Thyroid gland (tissue), 4 donors: ENCODE measurements at regions not wholly inside any gene's neighbourhood (a gene's known extent, or its start where the extent isn't known, plus 50 kb on each side); places are given as distances from the start of the nearest gene placed in this dataset.

Source experiments
- DNase-seq, 2 donors: peaks; one replicate each; pipeline ENCODE4 v3.0.0-alpha.2; 2019
- H3K27ac ChIP-seq, 3 donors: fragments of 200-600 bp; sonication (generic); 1 replicate in 2 of 3; 2 replicates in 1 of 3; pipeline ENCODE4 v1.5.1; 2016 to 2019; ENCODE audit warnings: mild to moderate bottlenecking in 1 of 3, moderate library complexity in 1 of 3
- H3K27me3 ChIP-seq: fragments of 200-600 bp; sonication (generic); one replicate; pipeline ENCODE4 v1.5.1; 2019
- H3K36me3 ChIP-seq, 2 donors: fragments of 200-600 bp; sonication (generic); one replicate each; pipeline ENCODE4 v1.5.1; 2016 to 2019
- H3K4me1 ChIP-seq, 2 donors: fragments of 200-600 bp; sonication (generic); one replicate each; pipeline ENCODE4 v1.5.1; 2017 to 2019
- H3K4me3 ChIP-seq, 3 donors: fragments of 200-600 bp; sonication (generic); replicated peaks in 1 of 3; 1 replicate in 2 of 3; 2 replicates in 1 of 3; pipeline ENCODE4 v1.5.1; 2016; ENCODE audit warnings: mild to moderate bottlenecking in 1 of 3
- H3K9me3 ChIP-seq: fragments of 200-600 bp; sonication (generic); one replicate; pipeline ENCODE4 v1.5.1; 2017
- CTCF ChIP-seq, 6 experiments: fragments of 200-600 bp in 3 of 6; fragments of 450-650 bp in 3 of 6; sonication (generic) in 3 of 6; IDR thresholded peaks; one replicate each; pipeline ENCODE4 v1.5.1; 2016 to 2019; ENCODE audit warnings: antibody characterized with exemption in 6 of 6, mild to moderate bottlenecking in 2 of 6, inconsistent platforms in 1 of 6, moderate library complexity in 1 of 6
- POLR2A ChIP-seq, 2 donors: fragments of 450-650 bp; IDR thresholded peaks; one replicate each; pipeline ENCODE4 v1.6.1; 2017; ENCODE audit warnings: antibody characterized with exemption in 2 of 2, mild to moderate bottlenecking in 2 of 2, moderate library complexity in 1 of 2
- WGBS, 2 donors: methylation state at CpG; one replicate each; pipeline ENCODE4 v1.1.5; 2017; 5-methylcytosine and 5-hydroxymethylcytosine counted together
- intact Hi-C: fragments of 100-400 bp; cut with DNase I; formaldehyde crosslinking; loops from one replicate; pipeline ENCODE4 v1.15.1; 2023

GRCh38 chr10:130931256-130931655 is 380.3 kb downstream of the TCERG1L start:
- 69 to 80% methylated on average over 7 of the region's 7 CpGs for WGBS, 2 donors
- TF ChIP-seq POLR2A (IDR thresholded peaks at IDR 0.05) (no peak), CTCF (IDR thresholded peaks at IDR 0.05) (no peak)
- Histone ChIP-seq H3K27ac (no peak overlapping the region), H3K9me3 (no peaks in the 10 kb centered on the region), H3K36me3 (no peaks in the 10 kb centered on the region), H3K4me3 (no peak overlapping the region), H3K4me1 (peaks cover 0 to 12% of the 10 kb centered on the region in 2 donors), H3K27me3 (no peaks in the 10 kb centered on the region)
- intact Hi-C loops, result no loop called here
- no peak for DNase-seq

DNA sequence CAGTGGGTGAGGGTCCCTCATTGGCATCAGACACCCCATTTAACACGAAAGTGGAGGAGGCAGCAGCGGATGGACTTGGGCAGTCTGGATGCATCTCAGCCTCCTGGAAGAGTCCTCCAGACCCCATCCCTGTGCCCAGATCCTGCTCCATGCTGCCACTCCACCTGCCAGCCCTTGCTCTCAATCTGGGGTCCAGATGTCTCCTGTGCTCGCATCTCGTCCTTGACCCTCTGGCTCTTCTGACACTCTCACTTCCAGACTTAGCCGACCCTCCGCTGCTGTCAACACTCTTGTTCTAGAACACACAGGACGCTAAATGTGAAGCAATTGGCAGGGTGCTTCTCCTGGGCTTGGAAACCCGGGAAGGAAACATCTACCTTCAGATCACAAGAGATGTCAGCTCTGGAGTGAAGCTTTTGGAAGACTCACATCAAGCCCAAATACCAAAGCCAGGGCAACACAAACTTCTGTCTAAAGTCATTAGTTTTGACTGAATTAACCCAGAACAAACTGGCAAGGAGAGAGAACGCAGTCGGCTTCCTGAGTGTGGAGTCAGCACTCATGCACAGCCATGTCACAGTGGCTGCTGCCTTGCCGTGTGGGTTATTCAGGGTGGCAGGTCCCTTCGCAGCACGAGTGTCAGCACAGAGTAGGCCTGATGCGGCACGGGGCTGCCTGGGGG is 379.1 kb downstream of the TCERG1L start:
- Histone ChIP-seq H3K4me3 (no peak overlapping the region), H3K27me3 (no peaks in the 10 kb centered on the region), H3K27ac (no peak overlapping the region), H3K9me3 (no peaks in the 10 kb centered on the region), H3K4me1 (peaks cover 0 to 12% of the 10 kb centered on the region in 2 donors), H3K36me3 (no peaks in the 10 kb centered on the region)
- no peak for DNase-seq
- TF ChIP-seq POLR2A (IDR thresholded peaks at IDR 0.05) (no peak), CTCF (IDR thresholded peaks at IDR 0.05) (no peak)
- 83 to 87% methylated on average over 15 of the region's 15 CpGs for WGBS, 2 donors
- intact Hi-C loops, result no loop called here

DNA sequence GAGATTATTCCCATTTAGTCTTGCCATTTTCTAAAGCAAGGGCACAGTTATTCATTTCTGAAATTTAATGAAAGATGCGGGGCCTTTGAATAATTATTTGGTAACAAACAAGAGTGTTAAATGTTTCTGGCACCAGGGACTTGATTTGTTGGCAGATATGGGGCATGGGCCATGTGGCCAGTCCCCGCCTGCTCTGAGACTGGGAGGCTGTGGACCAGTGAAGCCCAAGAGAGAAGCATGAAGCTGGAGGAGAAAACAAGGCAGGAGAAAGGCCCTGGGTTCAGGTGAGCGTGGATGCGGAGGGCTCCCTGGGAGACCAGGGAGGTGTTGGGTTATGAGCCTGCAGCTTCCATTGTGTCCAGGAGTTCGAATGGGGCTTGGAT is 378.5 kb downstream of the TCERG1L start:
- Histone ChIP-seq H3K36me3 (no peaks in the 10 kb centered on the region), H3K4me1 (peaks cover 0 to 12% of the 10 kb centered on the region in 2 donors), H3K4me3 (no peak overlapping the region), H3K27ac (no peak overlapping the region), H3K27me3 (no peaks in the 10 kb centered on the region), H3K9me3 (no peaks in the 10 kb centered on the region)
- 94 to 99% methylated on average over 5 of the region's 5 CpGs for WGBS, 2 donors
- TF ChIP-seq CTCF (IDR thresholded peaks at IDR 0.05) (no peak), POLR2A (IDR thresholded peaks at IDR 0.05) (no peak)
- intact Hi-C loops, result no loop called here
- no peak for DNase-seq

DNA sequence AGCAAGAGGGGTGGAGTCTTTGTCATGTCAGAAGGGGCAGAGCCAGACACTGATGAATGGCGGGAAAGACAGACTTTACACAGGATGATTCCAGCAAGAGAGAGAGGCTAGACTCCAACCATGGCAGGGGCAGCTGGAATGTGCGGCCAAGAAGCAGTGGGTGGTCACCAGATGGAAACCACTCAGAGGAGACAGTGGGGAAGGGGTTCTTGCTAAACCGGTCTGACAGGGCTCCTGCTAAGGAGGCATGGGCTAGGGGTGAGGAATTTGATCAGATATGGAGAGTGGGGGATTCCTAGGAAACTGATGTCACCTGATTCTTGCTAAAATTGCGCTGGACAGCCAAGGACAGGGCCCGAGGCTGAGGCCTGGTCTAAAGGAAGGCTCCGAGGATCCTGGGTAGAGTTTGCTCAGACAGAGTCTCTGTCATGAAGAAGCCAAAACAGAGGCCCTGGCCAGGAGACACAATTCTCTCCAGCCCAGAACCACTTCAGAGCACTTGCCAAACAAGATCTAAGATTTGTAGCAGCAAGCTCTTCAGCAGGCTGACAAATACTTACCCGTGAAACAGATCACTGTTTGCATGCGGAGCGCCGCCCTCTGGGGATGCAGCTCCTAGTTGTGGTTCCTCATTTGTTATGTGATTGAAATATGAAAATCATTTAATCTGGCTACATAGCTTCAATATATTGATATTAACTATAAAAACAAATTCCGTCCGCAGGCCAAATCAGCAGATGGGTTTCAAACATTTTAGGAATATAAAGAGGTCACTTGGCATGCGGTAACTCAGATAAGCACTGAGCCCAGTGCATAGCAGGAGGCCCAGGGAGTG is 377.0 kb downstream of the TCERG1L start:
- WGBS, 2 donors, result 54 to 58% methylated on average over 13 of the region's 13 CpGs
- Histone ChIP-seq H3K27ac (no peak overlapping the region), H3K4me1 (peaks cover 0 to 12% of the 10 kb centered on the region in 2 donors), H3K36me3 (no peaks in the 10 kb centered on the region), H3K27me3 (no peaks in the 10 kb centered on the region), H3K9me3 (no peaks in the 10 kb centered on the region), H3K4me3 (no peak overlapping the region)
- intact Hi-C loops, result no loop called here
- TF ChIP-seq CTCF (IDR thresholded peaks at IDR 0.05), result no peak
- TF ChIP-seq POLR2A (IDR thresholded peaks at IDR 0.05), result no peak
- peak; percentile 9 to 30 for DNase-seq

DNA sequence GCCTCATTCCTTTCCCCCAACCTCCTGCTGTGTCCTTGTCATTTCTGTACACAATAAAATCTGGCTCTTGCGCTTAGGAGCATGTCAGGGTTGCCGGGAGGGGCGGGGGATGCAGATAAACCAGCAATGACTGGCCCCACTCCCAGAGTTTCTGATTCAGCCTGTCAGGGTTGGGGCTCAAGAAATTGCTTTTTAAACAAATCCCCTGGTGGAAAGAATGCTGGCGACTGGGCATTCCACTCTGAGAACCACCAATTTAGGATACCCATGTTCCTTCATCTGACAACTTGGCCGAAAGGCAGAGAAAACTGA is 376.4 kb downstream of the TCERG1L start:
- H3K36me3 ChIP-seq, result no peaks in the 10 kb centered on the region
- intact Hi-C loops, result no loop called here
- H3K9me3 ChIP-seq, result no peaks in the 10 kb centered on the region
- H3K27ac ChIP-seq, result no peak overlapping the region
- TF ChIP-seq CTCF (IDR thresholded peaks at IDR 0.05) (peak in 1 of 6 experiments; percentile 11), POLR2A (IDR thresholded peaks at IDR 0.05) (no peak)
- peaks cover 0 to 12% of the 10 kb centered on the region in 2 donors for H3K4me1 ChIP-seq
- no peak overlapping the region for H3K4me3 ChIP-seq
- no peak for DNase-seq
- 47 to 55% methylated on average over 5 of the region's 5 CpGs for WGBS, 2 donors
- no peaks in the 10 kb centered on the region for H3K27me3 ChIP-seq
